Endothelial cell of umbilical vein (primary cell): ENCODE measurements at regions not wholly inside any gene's neighbourhood (a gene's known extent, or its start where the extent isn't known, plus 50 kb on each side); places are given as distances from the start of the nearest gene placed in this dataset.

Experiments
- BruUV-seq: library from RNA; stranded (reverse); fragments of 400-500 nt; replicated peaks from 2 replicates; lab custom pipeline; 2021; lab: Mats Ljungman, UMichigan
- CTCF ChIA-PET: fragments of 300-600, 350-600 bp; sonication (Branson Sonifier 250); formaldehyde crosslinking; loops from one replicate; lab custom pipeline; 2021; ENCODE audit warnings: antibody characterized with exemption, inconsistent platforms; lab: Charles Lee
- POLR2A ChIA-PET: fragments of 300-600, 350-600 bp; sonication (Branson Sonifier 250); formaldehyde crosslinking; loops from one replicate; lab custom pipeline; 2021; ENCODE audit warnings: antibody characterized with exemption, inconsistent platforms; lab: Charles Lee
- DNase-seq: peaks from one replicate; pipeline ENCODE4 v3.0.0-alpha.2; 2011; ENCODE audit warnings: low read depth, low spot score
- FAIRE-seq: peaks from 2 replicates; lab custom pipeline; 2011; peaks lifted over from hg19 to GRCh38; lab: Jason Lieb, UNC
- H2AFZ ChIP-seq: 2 replicates; pipeline ENCODE4 v1.6.0; 2012; ENCODE audit warnings: low read depth, low read length, control low read depth, inconsistent platforms
- H3K27ac ChIP-seq: 2 replicates; pipeline ENCODE4 v1.5.1; 2011; ENCODE audit warnings: low read depth, mild to moderate bottlenecking, control low read depth, low read length, moderate library complexity; ENCODE audit not compliant: insufficient read depth
- H3K27me3 ChIP-seq, 2 experiments: 2 replicates each; pipeline versions ENCODE4 v1.6.0 to v1.6.1; 2011; ENCODE audit warnings: low read length in 2 of 2, mixed read lengths in 1 of 2; ENCODE audit not compliant: control insufficient read depth in 2 of 2, insufficient read depth in 2 of 2
- H3K36me3 ChIP-seq, 2 experiments: 2 replicates in 1 of 2; 3 replicates in 1 of 2; pipeline ENCODE4 v1.5.1; 2011; ENCODE audit warnings: low read length in 2 of 2, mild to moderate bottlenecking in 1 of 2, moderate library complexity in 1 of 2; ENCODE audit not compliant: control insufficient read depth in 2 of 2, insufficient read depth in 2 of 2; ENCODE audit errors: extremely low read depth in 1 of 2
- H3K4me1 ChIP-seq: 3 replicates; pipeline ENCODE4 v1.5.1; 2011; ENCODE audit warnings: mild to moderate bottlenecking, low read length; ENCODE audit not compliant: control insufficient read depth, insufficient read depth; ENCODE audit errors: extremely low read depth
- H3K4me2 ChIP-seq: 2 replicates; pipeline ENCODE4 v1.6.1; 2011; ENCODE audit warnings: low read length, control low read depth, mixed read lengths; ENCODE audit not compliant: insufficient read depth
- H3K4me3 ChIP-seq, 3 experiments: fragments of 200-600 bp in 1 of 3; sonication (generic), shearing (Covaris generic) in 1 of 3; replicated peaks in 1 of 3; 2 replicates each; pipeline ENCODE4 v1.5.1; 2011 to 2016; ENCODE audit warnings: control low read depth in 3 of 3, low read length in 3 of 3, mild to moderate bottlenecking in 2 of 3, inconsistent platforms in 1 of 3, low read depth in 1 of 3, moderate library complexity in 1 of 3; ENCODE audit not compliant: insufficient read depth in 1 of 3
- H3K79me2 ChIP-seq: 2 replicates; pipeline ENCODE4 v1.6.0; 2012; ENCODE audit warnings: low read length, inconsistent platforms; ENCODE audit not compliant: control insufficient read depth, insufficient read depth
- H3K9ac ChIP-seq: replicated peaks from 2 replicates; pipeline ENCODE3; 2011; ENCODE audit warnings: low read length, control low read depth; ENCODE audit not compliant: insufficient read depth; ENCODE audit errors: extremely low read depth
- H3K9me1 ChIP-seq: replicated peaks from 3 replicates; pipeline ENCODE4 v1.6.0; 2011; ENCODE audit warnings: mild to moderate bottlenecking, low read length; ENCODE audit not compliant: control insufficient read depth, insufficient read depth; ENCODE audit errors: extremely low read depth
- H3K9me3 ChIP-seq: replicated peaks from 2 replicates; pipeline ENCODE4 v1.5.1; 2012; ENCODE audit warnings: low read length, inconsistent platforms; ENCODE audit not compliant: control insufficient read depth, insufficient read depth
- H4K20me1 ChIP-seq: replicated peaks from 2 replicates; pipeline ENCODE3; 2011; ENCODE audit warnings: mild to moderate bottlenecking, low read length; ENCODE audit not compliant: control insufficient read depth, insufficient read depth; ENCODE audit errors: extremely low read depth
- EZH2 ChIP-seq: IDR thresholded peaks from 2 replicates; pipeline ENCODE4 v1.6.1; 2012; ENCODE audit warnings: borderline replicate concordance, low read depth, mild to moderate bottlenecking, moderate library complexity, low read length, inconsistent platforms; ENCODE audit not compliant: severe bottlenecking
- FOS ChIP-seq: IDR thresholded peaks from 2 replicates; pipeline ENCODE4 v1.6.1; 2011; ENCODE audit warnings: mild to moderate bottlenecking, low read length, moderate library complexity, borderline replicate concordance; ENCODE audit not compliant: insufficient read depth
- GATA2 ChIP-seq: IDR thresholded peaks from 2 replicates; pipeline ENCODE4 v1.7.0; 2011; ENCODE audit warnings: low read depth, mild to moderate bottlenecking, moderate library complexity, mixed read lengths, low read length; ENCODE audit not compliant: insufficient read length, insufficient read depth
- JUN ChIP-seq: IDR thresholded peaks from 2 replicates; pipeline ENCODE4 v1.6.1; 2011; ENCODE audit warnings: borderline replicate concordance, low read depth; ENCODE audit not compliant: insufficient read length, insufficient read depth
- MYC ChIP-seq: IDR thresholded peaks from one replicate; pipeline ENCODE4 v1.6.1; 2011; ENCODE audit warnings: mild to moderate bottlenecking, low read depth, low read length
- POLR2A ChIP-seq: IDR thresholded peaks from 2 replicates; pipeline ENCODE4 v1.6.1; 2012; ENCODE audit warnings: low read depth, mild to moderate bottlenecking, control low read depth, low read length
- POLR2AphosphoS5 ChIP-seq: IDR thresholded peaks from 2 replicates; pipeline ENCODE4 v1.6.1; 2012; ENCODE audit warnings: low read depth, mild to moderate bottlenecking, control low read depth, low read length, moderate library complexity; ENCODE audit not compliant: insufficient read depth
- dilution Hi-C: fragments of 300-500 bp; cut with MboI; formaldehyde crosslinking; loops from one replicate; pipeline ENCODE4 v1.15.0; 2019; ENCODE audit warnings: low sequenced_read_pairs; ENCODE audit not compliant: extremely low pct_ligation_motif_present
- intact Hi-C: fragments of 100-400 bp; cut with micrococcal nuclease; formaldehyde crosslinking; loops from one replicate; pipeline ENCODE4 v1.10.0; 2022
- TF ChIP-seq, protein P1 (sequence below): IDR thresholded peaks from 2 replicates; pipeline ENCODE4 v1.6.1; 2011; ENCODE audit not compliant: insufficient read depth, insufficient read length
- TF ChIP-seq, protein P2 (sequence below), 2 donors: IDR thresholded peaks; 1 replicate in 1 of 2; 2 replicates in 1 of 2; pipeline ENCODE4 v1.5.1; 2011; ENCODE audit warnings: low read length in 2 of 2, mild to moderate bottlenecking in 2 of 2, moderate library complexity in 2 of 2, control low read depth in 1 of 2, inconsistent platforms in 1 of 2, low read depth in 1 of 2; ENCODE audit not compliant: insufficient read depth in 1 of 2; ENCODE audit errors: extremely low read depth in 1 of 2

DNA sequence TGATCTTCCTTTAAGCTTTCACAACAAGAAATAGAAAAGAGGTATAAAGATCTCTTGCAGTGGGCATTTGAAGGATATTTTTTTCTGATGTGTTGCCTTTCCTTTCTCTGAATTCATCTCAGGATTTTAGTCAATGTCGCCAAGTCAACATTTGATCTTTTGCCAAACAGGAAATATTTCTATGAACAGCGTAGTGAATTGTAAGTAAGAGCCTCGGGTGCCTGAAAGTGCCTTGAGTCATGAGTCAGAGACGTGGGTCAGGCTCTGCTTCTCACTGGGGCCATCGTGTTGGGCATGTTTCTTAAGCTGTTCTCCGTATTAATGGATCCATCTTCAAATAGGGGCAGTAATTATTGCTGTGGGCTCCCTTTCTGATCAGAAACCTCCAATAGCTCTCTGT, 471.4 kb upstream of the AMELY start:
- Histone ChIP-seq H3K9me1 (no peaks in the 10 kb centered on the region), H3K9me3 (no peaks in the 10 kb centered on the region), H4K20me1 (no peaks in the 10 kb centered on the region), H3K79me2 (no peaks in the 10 kb centered on the region), H2AFZ (no peak overlapping the region), H3K27me3 (no peaks in the 10 kb centered on the region), H3K27ac (peak overlapping the region; percentile 29), H3K4me2 (peak overlapping the region; percentile 24), H3K9ac (no peak overlapping the region), H3K4me1 (peaks cover 36% of the 10 kb centered on the region), H3K4me3 (no peak overlapping the region), H3K36me3 (no peaks in the 10 kb centered on the region)
- ChIA-PET POLR2A (no interaction called here), CTCF (no interaction called here)
- dilution Hi-C loops: no loop called here
- no TSS peak for BruUV-seq
- FAIRE-seq: peak; percentile 70
- peak; percentile 88 for DNase-seq
- intact Hi-C loops: no loop called here
- TF ChIP-seq GATA2 (no peak), POLR2AphosphoS5 (no peak), EZH2 (no peak), JUN (no peak), MYC (no peak)
- TF ChIP-seq, protein P1, sequence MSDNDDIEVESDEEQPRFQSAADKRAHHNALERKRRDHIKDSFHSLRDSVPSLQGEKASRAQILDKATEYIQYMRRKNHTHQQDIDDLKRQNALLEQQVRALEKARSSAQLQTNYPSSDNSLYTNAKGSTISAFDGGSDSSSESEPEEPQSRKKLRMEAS: no peak

DNA sequence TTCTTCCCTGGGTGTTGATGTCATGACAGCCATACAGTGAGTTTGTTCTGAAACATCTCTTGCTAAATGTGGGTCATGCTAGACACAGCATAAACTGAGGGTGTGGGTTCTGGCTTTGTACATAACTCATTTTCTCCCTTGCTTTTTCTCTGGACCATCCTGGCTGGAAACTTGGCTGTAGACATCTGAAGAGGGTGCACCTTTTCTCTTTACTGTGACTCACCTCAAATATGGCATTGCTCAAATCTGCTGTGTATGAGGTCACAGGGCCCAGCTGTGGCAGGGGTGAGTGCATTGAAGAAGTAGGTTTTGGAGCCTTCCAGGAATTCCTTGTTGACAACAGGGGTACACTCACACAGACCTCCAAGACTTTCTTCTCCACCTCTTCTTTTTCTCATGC, 465.5 kb upstream of the AMELY start:
- no peak overlapping the region for H3K4me3 ChIP-seq
- H3K4me1 ChIP-seq: peaks cover 23% of the 10 kb centered on the region
- no TSS peak for BruUV-seq
- H2AFZ ChIP-seq: no peak overlapping the region
- TF ChIP-seq FOS (no peak), JUN (no peak), EZH2 (no peak), MYC (no peak), POLR2A (no peak), POLR2AphosphoS5 (no peak), GATA2 (no peak)
- TF ChIP-seq, protein P2, sequence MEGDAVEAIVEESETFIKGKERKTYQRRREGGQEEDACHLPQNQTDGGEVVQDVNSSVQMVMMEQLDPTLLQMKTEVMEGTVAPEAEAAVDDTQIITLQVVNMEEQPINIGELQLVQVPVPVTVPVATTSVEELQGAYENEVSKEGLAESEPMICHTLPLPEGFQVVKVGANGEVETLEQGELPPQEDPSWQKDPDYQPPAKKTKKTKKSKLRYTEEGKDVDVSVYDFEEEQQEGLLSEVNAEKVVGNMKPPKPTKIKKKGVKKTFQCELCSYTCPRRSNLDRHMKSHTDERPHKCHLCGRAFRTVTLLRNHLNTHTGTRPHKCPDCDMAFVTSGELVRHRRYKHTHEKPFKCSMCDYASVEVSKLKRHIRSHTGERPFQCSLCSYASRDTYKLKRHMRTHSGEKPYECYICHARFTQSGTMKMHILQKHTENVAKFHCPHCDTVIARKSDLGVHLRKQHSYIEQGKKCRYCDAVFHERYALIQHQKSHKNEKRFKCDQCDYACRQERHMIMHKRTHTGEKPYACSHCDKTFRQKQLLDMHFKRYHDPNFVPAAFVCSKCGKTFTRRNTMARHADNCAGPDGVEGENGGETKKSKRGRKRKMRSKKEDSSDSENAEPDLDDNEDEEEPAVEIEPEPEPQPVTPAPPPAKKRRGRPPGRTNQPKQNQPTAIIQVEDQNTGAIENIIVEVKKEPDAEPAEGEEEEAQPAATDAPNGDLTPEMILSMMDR (IDR thresholded peaks at IDR 0.05; ENCODE audit: extremely low read depth in 1 of 2, insufficient read depth in 1 of 2, low read depth in 1 of 2, low read length in 2 of 2): no peak
- TF ChIP-seq, protein P1: no peak
- H3K4me2 ChIP-seq: no peak overlapping the region
- intact Hi-C loops: loop anchor here (10.0 kb wide), 1 partner anchor 168 kb away; no protein-coding TSS in a partner anchor
- peaks cover 0 to 2% of the 10 kb centered on the region in 2 experiments for H3K36me3 ChIP-seq
- H3K9me1 ChIP-seq: no peaks in the 10 kb centered on the region
- no peaks in the 10 kb centered on the region for H3K27me3 ChIP-seq
- H4K20me1 ChIP-seq: no peaks in the 10 kb centered on the region
- POLR2A ChIA-PET: no interaction called here
- H3K27ac ChIP-seq: no peak overlapping the region
- H3K9me3 ChIP-seq: no peaks in the 10 kb centered on the region
- no peaks in the 10 kb centered on the region for H3K79me2 ChIP-seq
- no peak overlapping the region for H3K9ac ChIP-seq
- no peak for DNase-seq
- dilution Hi-C loops: no loop called here
- FAIRE-seq: no peak
- CTCF ChIA-PET: no interaction called here
